ENCODE measurements at regions not wholly inside any gene's neighbourhood (a gene's known extent, or its start where the extent isn't known, plus 50 kb on each side); places are given as distances from the start of the nearest gene placed in this dataset.

DNA sequence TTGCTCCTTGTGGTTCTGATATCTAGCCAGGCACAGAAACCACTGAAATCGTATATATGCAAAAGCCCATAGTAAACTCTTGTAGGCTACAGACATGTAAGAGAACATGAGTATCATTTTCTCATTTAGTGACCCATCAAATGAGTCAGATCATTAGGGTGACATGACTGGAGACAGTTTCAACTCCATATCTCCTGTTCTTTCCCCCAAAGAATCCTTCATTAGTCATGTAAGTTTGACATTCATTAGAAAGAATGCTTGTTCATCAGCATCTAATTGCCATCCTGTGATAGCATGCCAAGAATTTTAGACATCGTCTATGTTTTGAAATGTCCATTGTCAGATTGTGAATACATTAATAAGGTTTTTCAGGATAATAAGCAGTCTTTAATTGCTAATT lies 264.9 kb upstream of the TPM1 start:
- TF ChIP-seq TAF1 (IDR thresholded peaks at IDR 0.05; ENCODE audit: low read depth) (no peak), EP300 (IDR thresholded peaks at IDR 0.05; ENCODE audit: borderline replicate concordance) (no peak)
